HepG2 (cell line): ENCODE measurements at regions not wholly inside any gene's neighbourhood (a gene's known extent, or its start where the extent isn't known, plus 50 kb on each side); places are given as distances from the start of the nearest gene placed in this dataset.

Experiments used
- ATAC-seq: fragments of 200-7000 bp; cut with Tn5 transposase; 3 replicates; pipeline ENCODE4 v1.9.1; 2020; ENCODE audit warnings: mild to moderate bottlenecking, moderate library complexity
- BruUV-seq: library from RNA; stranded (reverse); fragments of 400-500 nt; replicated peaks from 2 replicates; lab custom pipeline; 2021; lab: Mats Ljungman, UMichigan
- CTCF ChIA-PET: fragments of 300-600 bp; formaldehyde crosslinking; extraction: SDS; loops from one replicate; lab custom pipeline; 2021; ENCODE audit warnings: low total read pairs, inconsistent platforms, low intra/inter-chr PET ratio; lab: Yijun Ruan, JAX
- POLR2A ChIA-PET: fragments of 350-600 bp; sonication (Branson Sonifier 250); formaldehyde crosslinking; loops from one replicate; lab custom pipeline; 2020; ENCODE audit warnings: antibody characterized with exemption, inconsistent platforms; lab: Yijun Ruan, JAX
- DNase-seq: peaks from one replicate; pipeline ENCODE4 v3.0.0-alpha.2; 2015; ENCODE audit warnings: low spot score
- FAIRE-seq: peaks from 3 replicates; lab custom pipeline; 2011; peaks lifted over from hg19 to GRCh38; lab: Jason Lieb, UNC
- H2AFZ ChIP-seq: one replicate; pipeline ENCODE4 v1.6.1; 2011; ENCODE audit warnings: low read length, inconsistent platforms
- H3K27ac ChIP-seq: fragments of 300-600 bp; 3 replicates; pipeline ENCODE4 v1.8.0; 2011; ENCODE audit warnings: mixed run types, mild to moderate bottlenecking, mixed read lengths, low read length, inconsistent platforms; ENCODE audit not compliant: insufficient read depth; ENCODE audit errors: extremely low read length
- H3K27me3 ChIP-seq, 2 experiments: fragments of 200-600 bp in 1 of 2; 2 replicates in 1 of 2; 3 replicates in 1 of 2; pipeline versions ENCODE4 v1.6.0 to v1.8.0; 2011; ENCODE audit warnings: low read length in 2 of 2, mild to moderate bottlenecking in 2 of 2, moderate library complexity in 2 of 2, inconsistent platforms in 1 of 2; ENCODE audit not compliant: insufficient read depth in 2 of 2, control insufficient read depth in 1 of 2
- H3K36me3 ChIP-seq, 2 experiments: fragments of 200-600 bp in 1 of 2; replicated peaks in 1 of 2; 2 replicates in 1 of 2; 3 replicates in 1 of 2; pipeline versions ENCODE4 v1.5.1 to v1.8.0; 2011; ENCODE audit warnings: low read length in 2 of 2, inconsistent platforms in 1 of 2; ENCODE audit not compliant: insufficient read depth in 2 of 2, control insufficient read depth in 1 of 2
- H3K4me1 ChIP-seq: 2 replicates; pipeline ENCODE4 v1.5.1; 2012; ENCODE audit warnings: low read length, inconsistent platforms; ENCODE audit not compliant: insufficient read depth
- H3K4me2 ChIP-seq: 2 replicates; pipeline ENCODE4 v1.6.0; 2011; ENCODE audit warnings: low read depth, low read length, inconsistent platforms
- H3K4me3 ChIP-seq, 3 experiments: fragments of 200-600 bp in 1 of 3; sonication (generic), shearing (Covaris generic) in 1 of 3; replicated peaks in 1 of 3; 2 replicates each; pipeline ENCODE4 v1.5.1; 2011 to 2016; ENCODE audit warnings: low read length in 3 of 3, inconsistent platforms in 2 of 3, low read depth in 2 of 3, mild to moderate bottlenecking in 2 of 3, control low read depth in 1 of 3, mixed read lengths in 1 of 3; ENCODE audit not compliant: insufficient read depth in 1 of 3
- H3K79me2 ChIP-seq: one replicate; pipeline ENCODE4 v1.6.1; 2011; ENCODE audit warnings: low read length, inconsistent platforms; ENCODE audit not compliant: insufficient read depth
- H3K9ac ChIP-seq: 2 replicates; pipeline ENCODE4 v1.6.0; 2011; ENCODE audit warnings: mild to moderate bottlenecking, low read depth, low read length, inconsistent platforms; ENCODE audit not compliant: insufficient read depth
- H3K9me3 ChIP-seq: 2 replicates; pipeline ENCODE4 v1.5.1; 2012; ENCODE audit warnings: mild to moderate bottlenecking, low read length
- H4K20me1 ChIP-seq: 2 replicates; pipeline ENCODE4 v1.6.0; 2011; ENCODE audit warnings: inconsistent platforms, mild to moderate bottlenecking, low read length, moderate library complexity; ENCODE audit not compliant: insufficient read depth
- BCL3 ChIP-seq: sonication (generic); formaldehyde crosslinking; IDR thresholded peaks from 2 replicates; pipeline ENCODE4 v1.5.1; 2020; ENCODE audit warnings: mild to moderate bottlenecking, missing genetic modification reagents, moderate library complexity
- HNF4G ChIP-seq, 2 experiments: sonication (generic) in 1 of 2; formaldehyde crosslinking in 1 of 2; IDR thresholded peaks; 2 replicates each; pipeline versions ENCODE4 v1.4.0 to v1.6.1; 2011 to 2020; ENCODE audit warnings: borderline replicate concordance in 2 of 2, low read depth in 2 of 2, mild to moderate bottlenecking in 2 of 2, low read length in 1 of 2, missing genetic modification reagents in 1 of 2, moderate library complexity in 1 of 2
- MAF1 ChIP-seq: sonication (generic); formaldehyde crosslinking; IDR thresholded peaks from 2 replicates; pipeline ENCODE4 v1.5.0; 2020; ENCODE audit warnings: missing genetic modification reagents, borderline replicate concordance
- MAFK ChIP-seq, 2 experiments: IDR thresholded peaks in 1 of 2; conservative IDR thresholded peaks in 1 of 2; 2 replicates each; pipeline ENCODE4 v1.6.1; 2011; ENCODE audit warnings: improper control_type of control experiment in 2 of 2, low read length in 2 of 2
- NKX3-1 ChIP-seq: sonication (generic); formaldehyde crosslinking; IDR thresholded peaks from 2 replicates; pipeline ENCODE4 v1.5.0; 2020; ENCODE audit warnings: missing genetic modification reagents
- RELA ChIP-seq: sonication (generic); formaldehyde crosslinking; IDR thresholded peaks from 2 replicates; pipeline ENCODE4 v1.4.0; 2020; ENCODE audit warnings: missing genetic modification reagents
- YEATS4 ChIP-seq: sonication (generic); formaldehyde crosslinking; IDR thresholded peaks from 2 replicates; pipeline ENCODE4 v1.4.0; 2020; ENCODE audit warnings: missing genetic modification reagents, borderline replicate concordance
- ZNF207 ChIP-seq: fragments of 450-650 bp; IDR thresholded peaks from 2 replicates; pipeline ENCODE4 v1.6.1; 2016; ENCODE audit warnings: antibody characterized with exemption, borderline replicate concordance
- WGBS: methylation state at CpG from one replicate; pipeline ENCODE4 v1.1.6; 2017; ENCODE audit warnings: low lambda C conversion rate; 5-methylcytosine and 5-hydroxymethylcytosine counted together
- in situ Hi-C: cut with HindIII; loops from 2 replicates; pipeline ENCODE4 v1.10.0; 2017; ENCODE audit warnings: low pct_unique_long_range_greater_than_20kb; ENCODE audit not compliant: extremely low pct_ligation_motif_present
- intact Hi-C: fragments of 100-400 bp; cut with micrococcal nuclease; formaldehyde crosslinking; loops from one replicate; pipeline ENCODE4 v1.10.0; 2022; ENCODE audit not compliant: unreplicated experiment
- TF ChIP-seq, protein P1 (sequence below): sonication (generic); formaldehyde crosslinking; IDR thresholded peaks from 2 replicates; pipeline ENCODE4 v1.5.0; 2020; ENCODE audit warnings: missing genetic modification reagents
- TF ChIP-seq, protein P2 (sequence below), 2 experiments: fragments of 450-650 bp in 1 of 2; sonication (generic) in 1 of 2; formaldehyde crosslinking in 1 of 2; IDR thresholded peaks; 2 replicates each; pipeline versions ENCODE4 v1.6.1 to v1.8.0; 2016 to 2022; ENCODE audit warnings: antibody characterized with exemption in 1 of 2, mild to moderate bottlenecking in 1 of 2, missing genetic modification reagents in 1 of 2

GRCh38 chr17:65449495-65449894 is 112.0 kb downstream of the AXIN2 start:
- peaks cover 2 to 32% of the 10 kb centered on the region in 2 experiments; a peak in 4 of 5 replicates for H3K27me3 ChIP-seq
- no peaks in the 10 kb centered on the region for H3K79me2 ChIP-seq
- no peak for ATAC-seq
- DNase-seq, result no peak
- no peaks in the 10 kb centered on the region for H3K36me3 ChIP-seq
- no peak overlapping the region for H3K9ac ChIP-seq
- H3K27ac ChIP-seq, result no peak overlapping the region
- peaks cover 8% of the 10 kb centered on the region for H3K4me1 ChIP-seq
- CTCF ChIA-PET, result no interaction called here
- no peak overlapping the region for H3K4me3 ChIP-seq
- no TSS peak for BruUV-seq
- intact Hi-C loops, result no loop called here
- H3K4me2 ChIP-seq, result no peak overlapping the region
- H2AFZ ChIP-seq, result no peak overlapping the region
- no peaks in the 10 kb centered on the region for H3K9me3 ChIP-seq
- in situ Hi-C loops, result no loop called here
- POLR2A ChIA-PET, result no interaction called here
- FAIRE-seq, result no peak
- H4K20me1 ChIP-seq, result no peaks in the 10 kb centered on the region
- 39% methylated on average over 4 of the region's 4 CpGs for WGBS
- TF ChIP-seq, protein P1, sequence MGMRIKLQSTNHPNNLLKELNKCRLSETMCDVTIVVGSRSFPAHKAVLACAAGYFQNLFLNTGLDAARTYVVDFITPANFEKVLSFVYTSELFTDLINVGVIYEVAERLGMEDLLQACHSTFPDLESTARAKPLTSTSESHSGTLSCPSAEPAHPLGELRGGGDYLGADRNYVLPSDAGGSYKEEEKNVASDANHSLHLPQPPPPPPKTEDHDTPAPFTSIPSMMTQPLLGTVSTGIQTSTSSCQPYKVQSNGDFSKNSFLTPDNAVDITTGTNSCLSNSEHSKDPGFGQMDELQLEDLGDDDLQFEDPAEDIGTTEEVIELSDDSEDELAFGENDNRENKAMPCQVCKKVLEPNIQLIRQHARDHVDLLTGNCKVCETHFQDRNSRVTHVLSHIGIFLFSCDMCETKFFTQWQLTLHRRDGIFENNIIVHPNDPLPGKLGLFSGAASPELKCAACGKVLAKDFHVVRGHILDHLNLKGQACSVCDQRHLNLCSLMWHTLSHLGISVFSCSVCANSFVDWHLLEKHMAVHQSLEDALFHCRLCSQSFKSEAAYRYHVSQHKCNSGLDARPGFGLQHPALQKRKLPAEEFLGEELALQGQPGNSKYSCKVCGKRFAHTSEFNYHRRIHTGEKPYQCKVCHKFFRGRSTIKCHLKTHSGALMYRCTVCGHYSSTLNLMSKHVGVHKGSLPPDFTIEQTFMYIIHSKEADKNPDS (CRISPR knock-in tag), result no peak
- TF ChIP-seq NKX3-1 (no peak), HNF4G (IDR thresholded peaks at IDR 0.05; ENCODE audit: borderline replicate concordance, low read depth, low read length) (no peak), HNF4G (CRISPR knock-in tag; IDR thresholded peaks at IDR 0.05; ENCODE audit: borderline replicate concordance, low read depth) (no peak), MAF1 (CRISPR knock-in tag) (no peak), RELA (CRISPR knock-in tag) (no peak), MAFK (conservative IDR thresholded peaks at IDR 0.05 in 1 of 2, IDR thresholded peaks at IDR 0.05 in 1 of 2; ENCODE audit: low read length in 2 of 2) (no peak), ZNF207 (no peak), BCL3 (CRISPR knock-in tag) (no peak), YEATS4 (CRISPR knock-in tag) (no peak)
- TF ChIP-seq, protein P2, sequence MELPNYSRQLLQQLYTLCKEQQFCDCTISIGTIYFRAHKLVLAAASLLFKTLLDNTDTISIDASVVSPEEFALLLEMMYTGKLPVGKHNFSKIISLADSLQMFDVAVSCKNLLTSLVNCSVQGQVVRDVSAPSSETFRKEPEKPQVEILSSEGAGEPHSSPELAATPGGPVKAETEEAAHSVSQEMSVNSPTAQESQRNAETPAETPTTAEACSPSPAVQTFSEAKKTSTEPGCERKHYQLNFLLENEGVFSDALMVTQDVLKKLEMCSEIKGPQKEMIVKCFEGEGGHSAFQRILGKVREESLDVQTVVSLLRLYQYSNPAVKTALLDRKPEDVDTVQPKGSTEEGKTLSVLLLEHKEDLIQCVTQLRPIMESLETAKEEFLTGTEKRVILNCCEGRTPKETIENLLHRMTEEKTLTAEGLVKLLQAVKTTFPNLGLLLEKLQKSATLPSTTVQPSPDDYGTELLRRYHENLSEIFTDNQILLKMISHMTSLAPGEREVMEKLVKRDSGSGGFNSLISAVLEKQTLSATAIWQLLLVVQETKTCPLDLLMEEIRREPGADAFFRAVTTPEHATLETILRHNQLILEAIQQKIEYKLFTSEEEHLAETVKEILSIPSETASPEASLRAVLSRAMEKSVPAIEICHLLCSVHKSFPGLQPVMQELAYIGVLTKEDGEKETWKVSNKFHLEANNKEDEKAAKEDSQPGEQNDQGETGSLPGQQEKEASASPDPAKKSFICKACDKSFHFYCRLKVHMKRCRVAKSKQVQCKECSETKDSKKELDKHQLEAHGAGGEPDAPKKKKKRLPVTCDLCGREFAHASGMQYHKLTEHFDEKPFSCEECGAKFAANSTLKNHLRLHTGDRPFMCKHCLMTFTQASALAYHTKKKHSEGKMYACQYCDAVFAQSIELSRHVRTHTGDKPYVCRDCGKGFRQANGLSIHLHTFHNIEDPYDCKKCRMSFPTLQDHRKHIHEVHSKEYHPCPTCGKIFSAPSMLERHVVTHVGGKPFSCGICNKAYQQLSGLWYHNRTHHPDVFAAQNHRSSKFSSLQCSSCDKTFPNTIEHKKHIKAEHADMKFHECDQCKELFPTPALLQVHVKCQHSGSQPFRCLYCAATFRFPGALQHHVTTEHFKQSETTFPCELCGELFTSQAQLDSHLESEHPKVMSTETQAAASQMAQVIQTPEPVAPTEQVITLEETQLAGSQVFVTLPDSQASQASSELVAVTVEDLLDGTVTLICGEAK (IDR thresholded peaks at IDR 0.05), result no peak
- TF ChIP-seq, protein P2 (CRISPR knock-in tag; IDR thresholded peaks at IDR 0.05), result no peak
